ENCODE measurements at regions not wholly inside any gene's neighbourhood (a gene's known extent, or its start where the extent isn't known, plus 50 kb on each side); places are given as distances from the start of the nearest gene placed in this dataset.

DNA sequence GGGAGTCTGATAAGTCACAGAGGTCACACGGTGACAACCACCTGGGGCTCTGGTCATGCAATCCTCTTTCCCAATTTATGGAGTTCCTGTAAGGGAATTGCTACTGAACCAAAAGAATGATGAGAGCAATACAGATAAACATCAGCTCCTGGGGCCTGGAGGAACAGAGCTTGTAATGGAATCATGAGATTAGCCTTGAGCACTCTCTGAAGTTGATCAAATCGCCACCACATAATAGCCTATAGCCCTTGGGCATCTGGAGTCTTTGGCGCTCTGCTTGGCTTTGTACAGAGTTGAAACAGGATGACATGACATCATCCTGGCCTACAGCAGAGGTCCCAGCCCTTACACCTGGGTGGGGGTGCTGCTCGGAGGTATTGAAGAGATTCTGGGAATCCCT is 154.3 kb upstream of the DTNBP1 start:
- H3K4me1 ChIP-seq (ENCODE audit: control insufficient read depth, insufficient read depth, low read length) = no peaks in the 10 kb centered on the region
- DNase-seq (ENCODE audit: low read depth, low spot score) = no peak
- intact Hi-C loops (cut with micrococcal nuclease; ENCODE audit: unreplicated experiment) = no loop called here
- H2AFZ ChIP-seq (ENCODE audit: control insufficient read depth, low read depth, low read length) = no peak overlapping the region
- H3K27ac ChIP-seq (ENCODE audit: control insufficient read depth, insufficient read depth) = no peak overlapping the region
- in situ Hi-C loops (cut with MboI) = no loop called here
- WGBS (ENCODE audit: insufficient coverage, insufficient replicate concordance, low lambda C conversion rate, missing lambda C conversion rate) = 51% methylated on average over 4 of the region's 4 CpGs
- RAD21 ChIA-PET (ENCODE audit: unreplicated experiment) = no interaction called here
- no peaks in the 10 kb centered on the region for H3K36me3 ChIP-seq (ENCODE audit: control insufficient read depth in 2 of 2, insufficient read depth in 2 of 2, low read length in 1 of 2)
- no peak overlapping the region for H3K4me2 ChIP-seq (ENCODE audit: control insufficient read depth, insufficient read depth)
- H3K4me3 ChIP-seq = no peak overlapping the region
- TF ChIP-seq EED (IDR thresholded peaks at IDR 0.05; ENCODE audit: low read depth) (no peak), CHD2 (IDR thresholded peaks at IDR 0.05; ENCODE audit: borderline replicate concordance, low read depth, low read length) (no peak), ZNF217 (IDR thresholded peaks at IDR 0.05) (no peak), NR2C1 (IDR thresholded peaks at IDR 0.05) (no peak), MTA2 (IDR thresholded peaks at IDR 0.05; ENCODE audit: low read depth) (no peak), TARDBP (IDR thresholded peaks at IDR 0.05; ENCODE audit: borderline replicate concordance) (no peak), YY1 (IDR thresholded peaks at IDR 0.05; ENCODE audit: low read depth, low read length) (no peak), MEF2A (IDR thresholded peaks at IDR 0.05; ENCODE audit: insufficient read depth, low read depth, low read length) (no peak), ETV6 (conservative IDR thresholded peaks at IDR 0.05 in 1 of 2, IDR thresholded peaks at IDR 0.05 in 1 of 2; ENCODE audit: borderline replicate concordance in 1 of 2, low read depth in 1 of 2) (no peak), CBFB (IDR thresholded peaks at IDR 0.05; ENCODE audit: low read depth) (no peak), CREM (IDR thresholded peaks at IDR 0.05; ENCODE audit: low read depth) (no peak), HCFC1 (IDR thresholded peaks at IDR 0.05; ENCODE audit: low read length) (no peak), NBN (IDR thresholded peaks at IDR 0.05) (no peak), ESRRA (IDR thresholded peaks at IDR 0.05; ENCODE audit: low read length) (no peak), NR2C2 (IDR thresholded peaks at IDR 0.05; ENCODE audit: borderline replicate concordance, control insufficient read depth, insufficient read length, low read depth) (no peak), CHD1 (IDR thresholded peaks at IDR 0.05; ENCODE audit: low read depth, low read length) (no peak), TAF1 (IDR thresholded peaks at IDR 0.05; ENCODE audit: borderline replicate concordance, low read depth, low read length) (no peak), IKZF1 (conservative IDR thresholded peaks at IDR 0.05) (no peak)
- TF ChIP-seq, protein P1, sequence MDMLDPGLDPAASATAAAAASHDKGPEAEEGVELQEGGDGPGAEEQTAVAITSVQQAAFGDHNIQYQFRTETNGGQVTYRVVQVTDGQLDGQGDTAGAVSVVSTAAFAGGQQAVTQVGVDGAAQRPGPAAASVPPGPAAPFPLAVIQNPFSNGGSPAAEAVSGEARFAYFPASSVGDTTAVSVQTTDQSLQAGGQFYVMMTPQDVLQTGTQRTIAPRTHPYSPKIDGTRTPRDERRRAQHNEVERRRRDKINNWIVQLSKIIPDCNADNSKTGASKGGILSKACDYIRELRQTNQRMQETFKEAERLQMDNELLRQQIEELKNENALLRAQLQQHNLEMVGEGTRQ (IDR thresholded peaks at IDR 0.05; ENCODE audit: borderline replicate concordance, low read depth, low read length) = no peak
- no peak for FAIRE-seq
- no peaks in the 10 kb centered on the region for H3K79me2 ChIP-seq (ENCODE audit: control insufficient read depth, insufficient read depth, low read length)
- POLR2A ChIA-PET = no interaction called here
- H3K9ac ChIP-seq (ENCODE audit: control insufficient read depth, insufficient read depth, low read length) = no peak overlapping the region
- CTCF ChIA-PET = no interaction called here
- no peaks in the 10 kb centered on the region for H4K20me1 ChIP-seq (ENCODE audit: control insufficient read depth, insufficient read depth)
- no peaks in the 10 kb centered on the region for H3K9me3 ChIP-seq (replicated peaks; ENCODE audit: control insufficient read depth, insufficient read depth, low read length)
- no TSS peak for BruUV-seq (replicated peaks)
- no peaks in the 10 kb centered on the region for H3K27me3 ChIP-seq (replicated peaks in 1 of 2; ENCODE audit: control insufficient read depth in 2 of 2, insufficient read depth in 2 of 2, low read length in 1 of 2)
- SMC1A ChIA-PET (ENCODE audit: uncharacterized antibody, unreplicated experiment) = interaction anchor here (0.6 to 1.7 kb wide), 6 partner anchors 20 to 71 kb away, joined by 3 to 4 read pairs (median 4); no protein-coding TSS in a partner anchor
- ATAC-seq = no peak

All from GM12878 (cell line).